ENCODE measurements at regions not wholly inside any gene's neighbourhood (a gene's known extent, or its start where the extent isn't known, plus 50 kb on each side); places are given as distances from the start of the nearest gene placed in this dataset.

GRCh38 chr2:129702416-129703176 is 276.9 kb upstream of the RAB6C start:
- Histone ChIP-seq H3K27ac (ENCODE audit: low read length) (no peak overlapping the region), H3K9me3 (ENCODE audit: low read length) (no peaks in the 10 kb centered on the region), H3K4me1 (ENCODE audit: low read length) (peaks cover 27% of the 10 kb centered on the region), H3K79me2 (ENCODE audit: low read length) (no peaks in the 10 kb centered on the region), H4K20me1 (ENCODE audit: insufficient read depth, low read depth, low read length) (no peaks in the 10 kb centered on the region), H3K36me3 (ENCODE audit: insufficient read depth, low read length) (no peaks in the 10 kb centered on the region), H3K4me2 (ENCODE audit: low read depth, low read length, poor library complexity, severe bottlenecking) (no peak overlapping the region), H3K9ac (ENCODE audit: low read length) (no peak overlapping the region), H2AFZ (ENCODE audit: low read length) (no peak overlapping the region), H3K27me3 (ENCODE audit: low read length) (no peaks in the 10 kb centered on the region), H3K9me2 (replicated peaks; ENCODE audit: insufficient read depth, low read length) (no peaks in the 10 kb centered on the region), H3K4me3 (ENCODE audit: low read length) (no peak overlapping the region)
- no peak for DNase-seq

DNA sequence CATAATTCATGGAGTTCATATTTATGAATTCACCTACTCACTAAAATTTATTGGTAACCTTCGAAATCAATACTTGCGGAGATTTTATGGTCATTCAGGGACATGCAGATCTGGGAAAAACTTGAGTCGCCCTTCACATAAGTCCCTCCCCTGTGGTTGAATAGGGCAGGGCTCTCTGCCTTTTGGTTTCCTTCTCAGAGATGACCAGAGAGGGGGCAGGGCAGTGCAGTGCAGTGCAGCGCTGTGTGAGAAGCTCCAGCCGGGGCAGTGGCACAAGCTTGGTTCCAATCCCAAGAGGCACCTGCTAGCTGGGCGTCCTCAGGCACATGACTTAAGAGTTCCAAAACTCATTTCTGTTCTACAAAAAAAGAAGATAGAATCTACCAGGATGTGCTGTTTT is 274.4 kb upstream of the RAB6C start:
- H3K4me2 ChIP-seq (ENCODE audit: low read depth, low read length, poor library complexity, severe bottlenecking), result no peak overlapping the region
- H3K9me2 ChIP-seq (replicated peaks; ENCODE audit: insufficient read depth, low read length), result no peaks in the 10 kb centered on the region
- H2AFZ ChIP-seq (ENCODE audit: low read length), result no peak overlapping the region
- no peak overlapping the region for H3K9ac ChIP-seq (ENCODE audit: low read length)
- DNase-seq, result no peak
- no peaks in the 10 kb centered on the region for H3K79me2 ChIP-seq (ENCODE audit: low read length)
- no peaks in the 10 kb centered on the region for H3K27me3 ChIP-seq (ENCODE audit: low read length)
- no peak overlapping the region for H3K27ac ChIP-seq (ENCODE audit: low read length)
- H3K4me3 ChIP-seq (ENCODE audit: low read length), result no peak overlapping the region
- peaks cover 41% of the 10 kb centered on the region for H3K4me1 ChIP-seq (ENCODE audit: low read length)
- no peaks in the 10 kb centered on the region for H3K36me3 ChIP-seq (ENCODE audit: insufficient read depth, low read length)
- H4K20me1 ChIP-seq (ENCODE audit: insufficient read depth, low read depth, low read length), result no peaks in the 10 kb centered on the region
- H3K9me3 ChIP-seq (ENCODE audit: low read length), result no peaks in the 10 kb centered on the region

GRCh38 chr2:129707800-129708199 is 271.7 kb upstream of the RAB6C start:
- Histone ChIP-seq H3K27me3 (ENCODE audit: low read length) (no peaks in the 10 kb centered on the region), H3K9me3 (ENCODE audit: low read length) (no peaks in the 10 kb centered on the region), H3K9me2 (replicated peaks; ENCODE audit: insufficient read depth, low read length) (no peaks in the 10 kb centered on the region), H2AFZ (ENCODE audit: low read length) (no peak overlapping the region), H3K4me1 (ENCODE audit: low read length) (peaks cover 52% of the 10 kb centered on the region), H3K79me2 (ENCODE audit: low read length) (no peaks in the 10 kb centered on the region), H3K9ac (ENCODE audit: low read length) (no peak overlapping the region), H3K4me2 (ENCODE audit: low read depth, low read length, poor library complexity, severe bottlenecking) (no peak overlapping the region), H3K27ac (ENCODE audit: low read length) (no peak overlapping the region), H3K4me3 (ENCODE audit: low read length) (no peak overlapping the region), H3K36me3 (ENCODE audit: insufficient read depth, low read length) (no peaks in the 10 kb centered on the region), H4K20me1 (ENCODE audit: insufficient read depth, low read depth, low read length) (no peaks in the 10 kb centered on the region)
- no peak for DNase-seq

- H3K4me2 ChIP-seq (ENCODE audit: low read depth, low read length, poor library complexity, severe bottlenecking), result no peak overlapping the region
- no peak overlapping the region for H2AFZ ChIP-seq (ENCODE audit: low read length)
- DNase-seq, result peak; percentile 49
- H3K36me3 ChIP-seq (ENCODE audit: insufficient read depth, low read length), result no peaks in the 10 kb centered on the region
- H3K79me2 ChIP-seq (ENCODE audit: low read length), result no peaks in the 10 kb centered on the region
- H3K9ac ChIP-seq (ENCODE audit: low read length), result no peak overlapping the region
- no peak overlapping the region for H3K27ac ChIP-seq (ENCODE audit: low read length)
- H3K9me2 ChIP-seq (replicated peaks; ENCODE audit: insufficient read depth, low read length), result no peaks in the 10 kb centered on the region
- no peaks in the 10 kb centered on the region for H3K9me3 ChIP-seq (ENCODE audit: low read length)
- no peaks in the 10 kb centered on the region for H3K27me3 ChIP-seq (ENCODE audit: low read length)
- peaks cover 51% of the 10 kb centered on the region for H3K4me1 ChIP-seq (ENCODE audit: low read length)
- no peak overlapping the region for H3K4me3 ChIP-seq (ENCODE audit: low read length)
- no peaks in the 10 kb centered on the region for H4K20me1 ChIP-seq (ENCODE audit: insufficient read depth, low read depth, low read length)
These were observed 271.1 kb upstream of the RAB6C start for GRCh38 chr2:129708221-129708967.

GRCh38 chr2:129709001-129709955 is 270.2 kb upstream of the RAB6C start:
- Histone ChIP-seq H3K9me3 (ENCODE audit: low read length) (no peaks in the 10 kb centered on the region), H3K4me1 (ENCODE audit: low read length) (peaks cover 43% of the 10 kb centered on the region), H3K36me3 (ENCODE audit: insufficient read depth, low read length) (no peaks in the 10 kb centered on the region), H3K27me3 (ENCODE audit: low read length) (no peaks in the 10 kb centered on the region), H2AFZ (ENCODE audit: low read length) (no peak overlapping the region), H4K20me1 (ENCODE audit: insufficient read depth, low read depth, low read length) (no peaks in the 10 kb centered on the region), H3K4me2 (ENCODE audit: low read depth, low read length, poor library complexity, severe bottlenecking) (no peak overlapping the region), H3K4me3 (ENCODE audit: low read length) (no peak overlapping the region), H3K79me2 (ENCODE audit: low read length) (no peaks in the 10 kb centered on the region), H3K9me2 (replicated peaks; ENCODE audit: insufficient read depth, low read length) (no peaks in the 10 kb centered on the region), H3K9ac (ENCODE audit: low read length) (no peak overlapping the region), H3K27ac (ENCODE audit: low read length) (no peak overlapping the region)
- DNase-seq, result no peak

GRCh38 chr2:129709956-129710598 is 269.4 kb upstream of the RAB6C start:
- no peak overlapping the region for H3K4me3 ChIP-seq (ENCODE audit: low read length)
- no peaks in the 10 kb centered on the region for H3K79me2 ChIP-seq (ENCODE audit: low read length)
- H4K20me1 ChIP-seq (ENCODE audit: insufficient read depth, low read depth, low read length), result no peaks in the 10 kb centered on the region
- H3K9me3 ChIP-seq (ENCODE audit: low read length), result no peaks in the 10 kb centered on the region
- H3K4me1 ChIP-seq (ENCODE audit: low read length), result peaks cover 35% of the 10 kb centered on the region
- H3K27me3 ChIP-seq (ENCODE audit: low read length), result no peaks in the 10 kb centered on the region
- H3K9ac ChIP-seq (ENCODE audit: low read length), result no peak overlapping the region
- no peak overlapping the region for H2AFZ ChIP-seq (ENCODE audit: low read length)
- H3K4me2 ChIP-seq (ENCODE audit: low read depth, low read length, poor library complexity, severe bottlenecking), result no peak overlapping the region
- no peaks in the 10 kb centered on the region for H3K36me3 ChIP-seq (ENCODE audit: insufficient read depth, low read length)
- H3K9me2 ChIP-seq (replicated peaks; ENCODE audit: insufficient read depth, low read length), result no peaks in the 10 kb centered on the region
- no peak for DNase-seq
- no peak overlapping the region for H3K27ac ChIP-seq (ENCODE audit: low read length)

GRCh38 chr2:129710670-129711495 is 268.6 kb upstream of the RAB6C start:
- no peaks in the 10 kb centered on the region for H3K79me2 ChIP-seq (ENCODE audit: low read length)
- no peaks in the 10 kb centered on the region for H3K9me2 ChIP-seq (replicated peaks; ENCODE audit: insufficient read depth, low read length)
- peak overlapping the region; percentile 36 for H3K4me2 ChIP-seq (ENCODE audit: low read depth, low read length, poor library complexity, severe bottlenecking)
- peaks cover 33% of the 10 kb centered on the region for H3K4me1 ChIP-seq (ENCODE audit: low read length)
- no peak overlapping the region for H3K4me3 ChIP-seq (ENCODE audit: low read length)
- no peaks in the 10 kb centered on the region for H3K27me3 ChIP-seq (ENCODE audit: low read length)
- no peaks in the 10 kb centered on the region for H3K9me3 ChIP-seq (ENCODE audit: low read length)
- no peak overlapping the region for H3K27ac ChIP-seq (ENCODE audit: low read length)
- no peaks in the 10 kb centered on the region for H3K36me3 ChIP-seq (ENCODE audit: insufficient read depth, low read length)
- H2AFZ ChIP-seq (ENCODE audit: low read length), result no peak overlapping the region
- no peak for DNase-seq
- H3K9ac ChIP-seq (ENCODE audit: low read length), result no peak overlapping the region
- H4K20me1 ChIP-seq (ENCODE audit: insufficient read depth, low read depth, low read length), result no peaks in the 10 kb centered on the region
